HepG2 (cell line): ENCODE measurements at regions not wholly inside any gene's neighbourhood (a gene's known extent, or its start where the extent isn't known, plus 50 kb on each side); places are given as distances from the start of the nearest gene placed in this dataset.

Experiments
- ATAC-seq: fragments of 200-7000 bp; cut with Tn5 transposase; 3 replicates; pipeline ENCODE4 v1.9.1; 2020; ENCODE audit warnings: mild to moderate bottlenecking, moderate library complexity
- BruUV-seq: library from RNA; stranded (reverse); fragments of 400-500 nt; replicated peaks from 2 replicates; lab custom pipeline; 2021; lab: Mats Ljungman, UMichigan
- CTCF ChIA-PET: fragments of 300-600 bp; formaldehyde crosslinking; extraction: SDS; loops from one replicate; lab custom pipeline; 2021; ENCODE audit warnings: low total read pairs, inconsistent platforms, low intra/inter-chr PET ratio; lab: Yijun Ruan, JAX
- POLR2A ChIA-PET: fragments of 350-600 bp; sonication (Branson Sonifier 250); formaldehyde crosslinking; loops from one replicate; lab custom pipeline; 2020; ENCODE audit warnings: antibody characterized with exemption, inconsistent platforms; lab: Yijun Ruan, JAX
- DNase-seq: peaks from one replicate; pipeline ENCODE4 v3.0.0-alpha.2; 2015; ENCODE audit warnings: low spot score
- FAIRE-seq: peaks from 3 replicates; lab custom pipeline; 2011; peaks lifted over from hg19 to GRCh38; lab: Jason Lieb, UNC
- H2AFZ ChIP-seq: one replicate; pipeline ENCODE4 v1.6.1; 2011; ENCODE audit warnings: low read length, inconsistent platforms
- H3K27ac ChIP-seq: fragments of 300-600 bp; 3 replicates; pipeline ENCODE4 v1.8.0; 2011; ENCODE audit warnings: mixed run types, mild to moderate bottlenecking, mixed read lengths, low read length, inconsistent platforms; ENCODE audit not compliant: insufficient read depth; ENCODE audit errors: extremely low read length
- H3K27me3 ChIP-seq, 2 experiments: fragments of 200-600 bp in 1 of 2; 2 replicates in 1 of 2; 3 replicates in 1 of 2; pipeline versions ENCODE4 v1.6.0 to v1.8.0; 2011; ENCODE audit warnings: low read length in 2 of 2, mild to moderate bottlenecking in 2 of 2, moderate library complexity in 2 of 2, inconsistent platforms in 1 of 2; ENCODE audit not compliant: insufficient read depth in 2 of 2, control insufficient read depth in 1 of 2
- H3K36me3 ChIP-seq, 2 experiments: fragments of 200-600 bp in 1 of 2; replicated peaks in 1 of 2; 2 replicates in 1 of 2; 3 replicates in 1 of 2; pipeline versions ENCODE4 v1.5.1 to v1.8.0; 2011; ENCODE audit warnings: low read length in 2 of 2, inconsistent platforms in 1 of 2; ENCODE audit not compliant: insufficient read depth in 2 of 2, control insufficient read depth in 1 of 2
- H3K4me1 ChIP-seq: 2 replicates; pipeline ENCODE4 v1.5.1; 2012; ENCODE audit warnings: low read length, inconsistent platforms; ENCODE audit not compliant: insufficient read depth
- H3K4me2 ChIP-seq: 2 replicates; pipeline ENCODE4 v1.6.0; 2011; ENCODE audit warnings: low read depth, low read length, inconsistent platforms
- H3K4me3 ChIP-seq, 3 experiments: fragments of 200-600 bp in 1 of 3; sonication (generic), shearing (Covaris generic) in 1 of 3; replicated peaks in 1 of 3; 2 replicates each; pipeline ENCODE4 v1.5.1; 2011 to 2016; ENCODE audit warnings: low read length in 3 of 3, inconsistent platforms in 2 of 3, low read depth in 2 of 3, mild to moderate bottlenecking in 2 of 3, control low read depth in 1 of 3, mixed read lengths in 1 of 3; ENCODE audit not compliant: insufficient read depth in 1 of 3
- H3K79me2 ChIP-seq: one replicate; pipeline ENCODE4 v1.6.1; 2011; ENCODE audit warnings: low read length, inconsistent platforms; ENCODE audit not compliant: insufficient read depth
- H3K9ac ChIP-seq: 2 replicates; pipeline ENCODE4 v1.6.0; 2011; ENCODE audit warnings: mild to moderate bottlenecking, low read depth, low read length, inconsistent platforms; ENCODE audit not compliant: insufficient read depth
- H3K9me3 ChIP-seq: 2 replicates; pipeline ENCODE4 v1.5.1; 2012; ENCODE audit warnings: mild to moderate bottlenecking, low read length
- H4K20me1 ChIP-seq: 2 replicates; pipeline ENCODE4 v1.6.0; 2011; ENCODE audit warnings: inconsistent platforms, mild to moderate bottlenecking, low read length, moderate library complexity; ENCODE audit not compliant: insufficient read depth
- CREM ChIP-seq, 2 experiments: sonication (generic) in 1 of 2; formaldehyde crosslinking in 1 of 2; IDR thresholded peaks; 2 replicates each; pipeline versions ENCODE4 v1.4.0 to v1.6.1; 2016 to 2020; ENCODE audit warnings: antibody characterized with exemption in 1 of 2, mild to moderate bottlenecking in 1 of 2, missing genetic modification reagents in 1 of 2
- KLF11 ChIP-seq: IDR thresholded peaks from 2 replicates; pipeline ENCODE4 v1.6.1; 2016; ENCODE audit warnings: missing compliant biosample characterization
- NFAT5 ChIP-seq: sonication (generic); formaldehyde crosslinking; IDR thresholded peaks from 2 replicates; pipeline ENCODE4 v1.4.0; 2020; ENCODE audit warnings: missing genetic modification reagents
- NRL ChIP-seq: sonication (generic); formaldehyde crosslinking; IDR thresholded peaks from 2 replicates; pipeline ENCODE4 v1.5.0; 2020; ENCODE audit warnings: missing genetic modification reagents, mild to moderate bottlenecking, moderate library complexity, borderline replicate concordance
- ONECUT2 ChIP-seq: sonication (generic); formaldehyde crosslinking; IDR thresholded peaks from 2 replicates; pipeline ENCODE4 v1.4.0; 2020; ENCODE audit warnings: missing genetic modification reagents
- SETDB1 ChIP-seq: sonication (generic); formaldehyde crosslinking; IDR thresholded peaks from 2 replicates; pipeline ENCODE4 v1.5.1; 2020; ENCODE audit warnings: missing genetic modification reagents, mild to moderate bottlenecking, borderline replicate concordance
- SMC3 ChIP-seq: IDR thresholded peaks from 2 replicates; pipeline ENCODE4 v1.6.1; 2011; ENCODE audit warnings: low read length, improper control_type of control experiment
- SP1 ChIP-seq, 2 experiments: fragments of 450-650 bp in 1 of 2; sonication (generic) in 1 of 2; formaldehyde crosslinking in 1 of 2; IDR thresholded peaks; 2 replicates each; pipeline versions ENCODE4 v1.4.0 to v1.6.1; 2016 to 2020; ENCODE audit warnings: missing genetic modification reagents in 1 of 2
- THAP7 ChIP-seq: sonication (generic); formaldehyde crosslinking; IDR thresholded peaks from 2 replicates; pipeline ENCODE4 v1.8.1; 2023; ENCODE audit warnings: mild to moderate bottlenecking, missing genetic modification reagents
- ZBTB26 ChIP-seq: IDR thresholded peaks from 2 replicates; pipeline ENCODE4 v1.6.1; 2016; ENCODE audit warnings: missing compliant biosample characterization, missing genetic modification reagents, borderline replicate concordance
- ZNF292 ChIP-seq: sonication (generic); formaldehyde crosslinking; IDR thresholded peaks from 2 replicates; pipeline ENCODE4 v1.8.1; 2022; ENCODE audit warnings: mild to moderate bottlenecking, low read depth, missing genetic modification reagents, borderline replicate concordance
- ZNF543 ChIP-seq: sonication (generic); formaldehyde crosslinking; IDR thresholded peaks from 2 replicates; pipeline ENCODE4 v1.4.0; 2020; ENCODE audit warnings: mild to moderate bottlenecking, missing genetic modification reagents
- ZNF747 ChIP-seq: sonication (generic); formaldehyde crosslinking; IDR thresholded peaks from 2 replicates; pipeline ENCODE4 v1.8.1; 2023; ENCODE audit warnings: missing genetic modification reagents, mild to moderate bottlenecking, borderline replicate concordance
- WGBS: methylation state at CpG from one replicate; pipeline ENCODE4 v1.1.6; 2017; ENCODE audit warnings: low lambda C conversion rate; 5-methylcytosine and 5-hydroxymethylcytosine counted together
- in situ Hi-C: cut with HindIII; loops from 2 replicates; pipeline ENCODE4 v1.10.0; 2017; ENCODE audit warnings: low pct_unique_long_range_greater_than_20kb; ENCODE audit not compliant: extremely low pct_ligation_motif_present
- intact Hi-C: fragments of 100-400 bp; cut with micrococcal nuclease; formaldehyde crosslinking; loops from one replicate; pipeline ENCODE4 v1.10.0; 2022; ENCODE audit not compliant: unreplicated experiment
- TF ChIP-seq, protein P1 (sequence below): sonication (generic); formaldehyde crosslinking; IDR thresholded peaks from 2 replicates; pipeline ENCODE4 v1.4.0; 2020; ENCODE audit warnings: mild to moderate bottlenecking, missing genetic modification reagents, borderline replicate concordance
- TF ChIP-seq, protein P2 (sequence below): sonication (generic); formaldehyde crosslinking; IDR thresholded peaks from 2 replicates; pipeline ENCODE4 v1.5.0; 2020; ENCODE audit warnings: missing genetic modification reagents

GRCh38 chrX:6311540-6311939, 82.9 kb upstream of the NLGN4X start:
- Histone ChIP-seq H3K9ac (no peak overlapping the region), H3K27me3 (no peaks in the 10 kb centered on the region), H2AFZ (no peak overlapping the region), H3K79me2 (no peaks in the 10 kb centered on the region), H3K9me3 (no peaks in the 10 kb centered on the region; the same call in 1 of the 2 replicates), H3K36me3 (no peaks in the 10 kb centered on the region), H3K4me3 (no peak overlapping the region), H3K4me1 (no peaks in the 10 kb centered on the region), H4K20me1 (no peaks in the 10 kb centered on the region), H3K27ac (no peak overlapping the region), H3K4me2 (no peak overlapping the region)
- BruUV-seq = no TSS peak
- CTCF ChIA-PET = no interaction called here
- 0% methylated on average over 1 of the region's 1 CpG for WGBS
- POLR2A ChIA-PET = no interaction called here
- FAIRE-seq (no peak), ATAC-seq (no peak), DNase-seq (no peak)
- intact Hi-C loops = no loop called here
- in situ Hi-C loops = no loop called here
- TF ChIP-seq SMC3 (no peak), ONECUT2 (CRISPR knock-in tag) (no peak), KLF11 (CRISPR knock-in tag) (no peak), NFAT5 (CRISPR knock-in tag) (no peak), ZNF543 (CRISPR knock-in tag) (no peak), SETDB1 (CRISPR knock-in tag) (no peak), ZNF747 (CRISPR knock-in tag) (no peak), NRL (CRISPR knock-in tag) (no peak), ZNF292 (no peak), THAP7 (no peak), ZBTB26 (no peak), CREM (IDR thresholded peaks at IDR 0.05) (no peak), CREM (CRISPR knock-in tag; IDR thresholded peaks at IDR 0.05) (no peak), SP1 (IDR thresholded peaks at IDR 0.05) (no peak), SP1 (CRISPR knock-in tag; IDR thresholded peaks at IDR 0.05) (no peak)
- TF ChIP-seq, protein P1, sequence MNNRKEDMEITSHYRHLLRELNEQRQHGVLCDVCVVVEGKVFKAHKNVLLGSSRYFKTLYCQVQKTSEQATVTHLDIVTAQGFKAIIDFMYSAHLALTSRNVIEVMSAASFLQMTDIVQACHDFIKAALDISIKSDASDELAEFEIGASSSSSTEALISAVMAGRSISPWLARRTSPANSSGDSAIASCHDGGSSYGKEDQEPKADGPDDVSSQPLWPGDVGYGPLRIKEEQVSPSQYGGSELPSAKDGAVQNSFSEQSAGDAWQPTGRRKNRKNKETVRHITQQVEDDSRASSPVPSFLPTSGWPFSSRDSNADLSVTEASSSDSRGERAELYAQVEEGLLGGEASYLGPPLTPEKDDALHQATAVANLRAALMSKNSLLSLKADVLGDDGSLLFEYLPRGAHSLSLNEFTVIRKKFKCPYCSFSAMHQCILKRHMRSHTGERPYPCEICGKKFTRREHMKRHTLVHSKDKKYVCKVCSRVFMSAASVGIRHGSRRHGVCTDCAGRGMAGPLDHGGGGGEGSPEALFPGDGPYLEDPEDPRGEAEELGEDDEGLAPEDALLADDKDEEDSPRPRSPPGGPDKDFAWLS (CRISPR knock-in tag) = no peak
- TF ChIP-seq, protein P2, sequence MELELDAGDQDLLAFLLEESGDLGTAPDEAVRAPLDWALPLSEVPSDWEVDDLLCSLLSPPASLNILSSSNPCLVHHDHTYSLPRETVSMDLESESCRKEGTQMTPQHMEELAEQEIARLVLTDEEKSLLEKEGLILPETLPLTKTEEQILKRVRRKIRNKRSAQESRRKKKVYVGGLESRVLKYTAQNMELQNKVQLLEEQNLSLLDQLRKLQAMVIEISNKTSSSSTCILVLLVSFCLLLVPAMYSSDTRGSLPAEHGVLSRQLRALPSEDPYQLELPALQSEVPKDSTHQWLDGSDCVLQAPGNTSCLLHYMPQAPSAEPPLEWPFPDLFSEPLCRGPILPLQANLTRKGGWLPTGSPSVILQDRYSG (CRISPR knock-in tag) = no peak
